DND-41 (cell line): ENCODE measurements at regions not wholly inside any gene's neighbourhood (a gene's known extent, or its start where the extent isn't known, plus 50 kb on each side); places are given as distances from the start of the nearest gene placed in this dataset.

Experiments
- CTCF ChIP-seq: IDR thresholded peaks from 2 replicates; pipeline ENCODE4 v1.5.1; 2012; ENCODE audit warnings: borderline replicate concordance, low read length, moderate library complexity, mild to moderate bottlenecking; ENCODE audit not compliant: poor library complexity, severe bottlenecking; ENCODE audit errors: extremely low read depth
- EZH2 ChIP-seq: IDR thresholded peaks from 3 replicates; pipeline ENCODE4 v1.6.1; 2012; ENCODE audit warnings: borderline replicate concordance, low read depth, mild to moderate bottlenecking, moderate library complexity, low read length, inconsistent platforms; ENCODE audit not compliant: severe bottlenecking

DNA sequence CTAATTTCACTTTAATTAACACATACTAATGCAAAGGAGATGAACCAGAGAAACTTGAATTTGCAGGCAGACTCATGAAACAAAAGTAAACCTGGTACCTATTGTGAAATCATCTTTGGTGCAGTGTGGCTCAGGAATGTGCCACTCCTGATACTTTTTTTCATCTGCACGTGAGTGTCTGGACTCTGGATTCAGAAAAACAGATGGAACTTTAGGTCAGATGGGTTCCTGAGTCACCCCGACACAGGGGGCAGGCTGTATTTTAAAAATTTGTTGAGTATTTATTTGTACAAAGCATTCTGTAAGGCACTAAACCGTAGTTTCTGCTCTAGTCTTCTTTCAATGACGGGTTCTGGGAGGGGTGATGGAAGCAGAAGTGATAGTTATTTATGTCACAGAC lies 52.2 kb upstream of the TUT7 start:
- no peak for TF ChIP-seq CTCF
- no peak for TF ChIP-seq EZH2
